GM10266 (cell line): ENCODE measurements at regions not wholly inside any gene's neighbourhood (a gene's known extent, or its start where the extent isn't known, plus 50 kb on each side); places are given as distances from the start of the nearest gene placed in this dataset.

ENCODE experiments used
- DNase-seq: peaks from one replicate; pipeline ENCODE4 v3.0.0; 2012; ENCODE audit errors: extremely low spot score
- CTCF ChIP-seq: IDR thresholded peaks from 2 replicates; pipeline ENCODE4 v1.5.1; 2012; ENCODE audit warnings: mild to moderate bottlenecking, low read depth; ENCODE audit not compliant: control insufficient read depth, insufficient read depth; ENCODE audit errors: missing control alignments

DNA sequence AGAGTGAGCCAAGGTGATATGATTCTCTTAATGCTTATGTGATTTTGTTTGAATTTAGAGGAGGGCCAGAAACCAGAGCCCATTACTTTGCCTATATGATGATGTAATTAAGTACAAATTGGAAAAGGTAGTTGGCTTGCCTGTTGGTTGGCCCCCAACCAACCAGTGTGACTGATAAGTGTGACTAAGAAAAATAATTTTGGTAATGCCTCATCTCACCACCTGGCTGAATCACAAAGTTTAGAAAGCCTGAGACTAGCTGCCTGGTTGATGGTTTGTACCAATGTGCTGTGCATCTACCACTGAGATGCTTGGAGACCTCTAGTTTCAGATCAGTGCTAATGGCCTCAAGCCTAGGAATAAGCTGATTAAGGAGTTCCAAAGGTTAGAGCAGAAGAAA is 338.7 kb downstream of the CDH2 start:
- TF ChIP-seq CTCF: no peak
- DNase-seq: no peak

DNA sequence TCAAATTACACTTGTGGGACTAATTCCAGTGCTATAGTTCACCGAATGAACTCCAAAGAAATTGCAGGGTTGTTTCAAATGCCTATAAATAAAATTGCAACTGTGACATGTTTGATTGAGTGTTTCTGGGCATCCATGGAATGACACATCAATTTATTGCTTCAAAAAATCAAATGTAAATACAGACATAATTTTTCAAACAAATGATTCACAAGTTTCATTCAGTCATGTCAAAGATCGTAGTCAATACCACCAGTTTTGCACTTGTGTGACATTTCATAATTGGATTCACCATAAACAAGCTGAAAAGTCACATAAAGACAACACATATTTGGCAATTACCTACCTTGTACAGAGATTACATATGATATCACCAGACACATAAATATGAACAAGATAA is 350.8 kb downstream of the CDH2 start:
- no peak for DNase-seq
- TF ChIP-seq CTCF: no peak

DNA sequence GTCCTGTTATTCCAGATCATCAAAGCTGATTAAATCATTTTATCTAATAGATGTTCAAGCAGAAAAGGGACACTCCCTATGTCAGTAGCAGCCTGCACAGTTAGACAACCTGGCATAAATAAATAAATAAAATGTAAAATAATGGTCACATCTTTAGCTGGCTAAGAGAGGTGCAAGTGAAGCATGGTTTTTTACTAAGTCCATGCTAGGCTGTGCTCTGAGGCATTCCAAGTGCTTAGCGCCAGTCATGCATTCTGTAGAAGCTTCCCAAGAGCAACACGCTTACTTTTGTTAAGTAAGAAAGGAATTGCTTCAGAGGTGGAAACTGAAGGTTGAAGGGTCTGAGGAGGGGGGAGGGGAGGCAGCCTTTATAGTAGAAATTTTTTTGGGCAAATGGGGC is 351.2 kb downstream of the CDH2 start:
- no peak for TF ChIP-seq CTCF
- DNase-seq: no peak

DNA sequence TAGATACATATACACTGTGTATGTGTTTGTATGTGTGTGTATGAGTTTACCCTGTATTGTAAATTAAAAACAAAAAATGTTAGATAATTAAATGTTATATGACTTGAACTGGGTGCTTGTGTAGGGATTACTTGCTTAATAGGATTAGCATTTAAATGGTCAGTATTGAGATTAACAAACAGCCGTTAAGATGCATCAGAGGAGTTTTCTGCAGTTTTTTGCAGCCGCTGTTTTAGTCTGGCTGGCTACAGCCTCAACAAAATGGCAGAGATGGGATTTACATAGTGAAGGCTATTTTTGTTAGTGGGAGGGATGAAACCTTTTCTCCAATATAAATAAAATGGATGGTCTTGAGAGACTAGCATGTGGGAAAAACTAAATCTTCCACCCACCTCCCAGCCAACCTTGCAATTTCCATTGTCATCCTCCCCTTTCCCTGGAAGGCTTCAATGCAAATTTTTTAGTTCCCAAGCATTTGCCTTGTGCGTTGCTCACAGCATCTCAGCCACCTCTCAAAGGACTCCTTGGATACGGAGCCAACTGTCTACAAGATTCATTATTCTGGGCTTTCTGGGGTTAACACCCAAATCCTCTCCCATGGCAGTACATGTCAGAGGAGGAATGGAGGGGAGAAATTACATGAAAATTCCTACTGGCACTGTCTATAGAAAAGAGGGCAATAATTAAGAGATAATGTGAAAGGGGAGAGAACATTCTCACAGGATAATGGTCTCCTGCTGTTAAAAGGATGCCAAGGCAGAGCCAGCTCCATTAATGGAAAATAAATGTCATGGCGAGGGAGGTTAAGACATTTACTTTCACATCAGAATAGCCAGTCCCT is 351.9 kb downstream of the CDH2 start:
- DNase-seq: no peak

DNA sequence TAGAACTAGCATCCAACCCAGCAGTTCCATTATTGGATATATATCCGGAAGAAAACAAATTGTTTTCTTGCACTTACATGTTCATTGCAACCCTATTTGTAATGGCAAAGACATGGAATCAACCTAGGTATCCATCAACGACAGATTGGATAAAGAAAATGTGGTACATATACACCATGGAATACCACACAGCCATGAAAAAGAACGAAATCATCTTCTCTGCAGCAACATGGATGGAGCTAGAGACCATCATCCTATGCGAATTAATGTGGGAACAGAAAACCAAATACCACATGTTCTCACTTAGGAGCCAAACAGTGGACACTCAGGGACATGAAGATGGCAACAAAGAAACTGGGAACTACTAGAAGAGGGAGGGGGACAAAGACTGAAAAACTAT is 352.7 kb downstream of the CDH2 start:
- TF ChIP-seq CTCF: no peak
- no peak for DNase-seq

More for the DNA sequence above, 351.9 kb downstream of the CDH2 start:
- TF ChIP-seq CTCF: no peak

- no peak for TF ChIP-seq CTCF
- DNase-seq: no peak
These were observed 353.9 kb downstream of the CDH2 start for GRCh38 chr18:27823053-27823452.

DNA sequence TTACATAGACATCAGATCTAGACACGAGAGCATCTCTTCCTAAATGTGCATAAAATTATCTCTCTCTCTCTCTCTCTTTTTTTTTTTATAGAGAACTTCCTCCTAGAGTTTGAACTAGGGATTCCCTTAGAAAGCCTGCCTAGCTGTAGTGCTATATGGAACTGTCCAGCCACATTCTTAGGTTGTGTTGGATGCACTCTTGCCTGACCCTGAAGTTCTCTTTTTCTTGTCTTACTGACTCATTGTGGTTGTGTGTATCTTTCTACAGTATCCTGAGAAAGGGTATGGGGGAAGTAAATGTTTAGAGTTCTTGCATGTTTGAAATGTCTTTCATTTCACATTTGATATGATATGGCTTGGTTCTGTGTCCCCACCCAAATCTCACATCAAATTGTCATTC is 368.2 kb downstream of the CDH2 start:
- TF ChIP-seq CTCF: no peak
- no peak for DNase-seq
